Gastroesophageal sphincter (tissue), 4 donors: ENCODE measurements at regions not wholly inside any gene's neighbourhood (a gene's known extent, or its start where the extent isn't known, plus 50 kb on each side); places are given as distances from the start of the nearest gene placed in this dataset.

Experiments used
- ATAC-seq: fragments of 150-250 bp; one replicate; pipeline ENCODE4 v1.9.1; 2016; ENCODE audit warnings: mild to moderate bottlenecking, moderate library complexity
- H3K27ac ChIP-seq, 4 donors: fragments of 200-600 bp; sonication (generic) in 3 of 4; 1 replicate in 3 of 4; 2 replicates in 1 of 4; pipeline ENCODE4 v1.5.1; 2016 to 2019
- H3K27me3 ChIP-seq: fragments of 200-600 bp; sonication (generic); one replicate; pipeline ENCODE4 v1.5.1; 2019
- H3K36me3 ChIP-seq, 2 donors: fragments of 200-600 bp; sonication (generic); one replicate each; pipeline ENCODE4 v1.5.1; 2019; ENCODE audit warnings: control low read depth in 1 of 2
- H3K4me1 ChIP-seq, 3 donors: fragments of 200-600 bp; sonication (generic); 1 replicate in 2 of 3; 2 replicates in 1 of 3; pipeline ENCODE4 v1.5.1; 2016 to 2019; ENCODE audit warnings: control low read depth in 2 of 3
- H3K4me3 ChIP-seq, 2 donors: fragments of 200-600 bp; sonication (generic); one replicate each; pipeline ENCODE4 v1.5.1; 2019; ENCODE audit warnings: mild to moderate bottlenecking in 1 of 2, moderate library complexity in 1 of 2
- H3K9me3 ChIP-seq, 3 donors: fragments of 200-600 bp; sonication (generic); one replicate each; pipeline ENCODE4 v1.5.1; 2017 to 2019; ENCODE audit warnings: control low read depth in 2 of 3
- CTCF ChIP-seq, 4 experiments: fragments of 200-600 bp in 2 of 4; fragments of 450-650 bp in 2 of 4; sonication (generic) in 1 of 4; IDR thresholded peaks; one replicate each; pipeline ENCODE4 v1.5.1; 2017 to 2019; ENCODE audit warnings: antibody characterized with exemption in 4 of 4, mild to moderate bottlenecking in 2 of 4, moderate library complexity in 2 of 4
- EP300 ChIP-seq: sonication (generic); formaldehyde crosslinking; IDR thresholded peaks from one replicate; pipeline ENCODE4 v1.6.1; 2017; ENCODE audit warnings: antibody characterized with exemption, mild to moderate bottlenecking
- POLR2A ChIP-seq, 2 donors: fragments of 450-650 bp; IDR thresholded peaks; one replicate each; pipeline ENCODE4 v1.6.1; 2017; ENCODE audit warnings: antibody characterized with exemption in 2 of 2, mild to moderate bottlenecking in 2 of 2, moderate library complexity in 1 of 2
- POLR2AphosphoS5 ChIP-seq: sonication (generic); formaldehyde crosslinking; IDR thresholded peaks from one replicate; pipeline ENCODE4 v1.6.1; 2017; ENCODE audit warnings: antibody characterized with exemption
- WGBS, 2 donors: methylation state at CpG; one replicate each; pipeline ENCODE4 v1.1.5; 2018; ENCODE audit warnings: low coverage in 1 of 2; 5-methylcytosine and 5-hydroxymethylcytosine counted together

- no peaks in the 10 kb centered on the region for H3K9me3 ChIP-seq
- H3K36me3 ChIP-seq = no peaks in the 10 kb centered on the region
- no peak for ATAC-seq
- no peaks in the 10 kb centered on the region for H3K4me1 ChIP-seq
- no peak overlapping the region for H3K27ac ChIP-seq
- no peaks in the 10 kb centered on the region for H3K27me3 ChIP-seq
- TF ChIP-seq POLR2A (IDR thresholded peaks at IDR 0.05) (no peak), CTCF (IDR thresholded peaks at IDR 0.05) (no peak), EP300 (no peak), POLR2AphosphoS5 (no peak)
- 65 to 72% methylated on average over 3 to 4 of the region's 4 CpGs for WGBS, 2 donors
- no peak overlapping the region for H3K4me3 ChIP-seq
Measured at GRCh38 chr1:80403471-80403893, 1397.0 kb upstream of the ADGRL4 start.

- Histone ChIP-seq H3K27me3 (no peaks in the 10 kb centered on the region), H3K36me3 (no peaks in the 10 kb centered on the region), H3K9me3 (no peaks in the 10 kb centered on the region), H3K4me1 (no peaks in the 10 kb centered on the region), H3K27ac (no peak overlapping the region), H3K4me3 (no peak overlapping the region)
- 85 to 100% methylated on average over 3 of the region's 3 CpGs for WGBS, 2 donors
- no peak for TF ChIP-seq CTCF (IDR thresholded peaks at IDR 0.05)
- no peak for TF ChIP-seq EP300
- TF ChIP-seq POLR2AphosphoS5 = no peak
- no peak for TF ChIP-seq POLR2A (IDR thresholded peaks at IDR 0.05)
- no peak for ATAC-seq
Measured at GRCh38 chr1:80402625-80403024, 1396.1 kb upstream of the ADGRL4 start.

GRCh38 chr1:80401757-80402156 is 1395.2 kb upstream of the ADGRL4 start:
- H3K27me3 ChIP-seq = no peaks in the 10 kb centered on the region
- H3K9me3 ChIP-seq = no peaks in the 10 kb centered on the region
- no peak overlapping the region for H3K27ac ChIP-seq
- 44 to 88% methylated on average over 1 of the region's 1 CpG for WGBS, 2 donors
- no peak for TF ChIP-seq POLR2A (IDR thresholded peaks at IDR 0.05)
- TF ChIP-seq CTCF (IDR thresholded peaks at IDR 0.05) = no peak
- no peak for TF ChIP-seq POLR2AphosphoS5
- TF ChIP-seq EP300 = no peak
- ATAC-seq = no peak
- no peaks in the 10 kb centered on the region for H3K36me3 ChIP-seq
- H3K4me3 ChIP-seq = no peak overlapping the region
- H3K4me1 ChIP-seq = no peaks in the 10 kb centered on the region

- Histone ChIP-seq H3K27ac (no peak overlapping the region), H3K27me3 (no peaks in the 10 kb centered on the region), H3K9me3 (peaks cover 0 to 7% (median 0%) of the 10 kb centered on the region in 3 donors), H3K36me3 (no peaks in the 10 kb centered on the region), H3K4me1 (no peaks in the 10 kb centered on the region), H3K4me3 (no peak overlapping the region)
- no peak for ATAC-seq
- TF ChIP-seq POLR2A (IDR thresholded peaks at IDR 0.05) (no peak), CTCF (IDR thresholded peaks at IDR 0.05) (no peak), POLR2AphosphoS5 (no peak), EP300 (no peak)
- WGBS, 2 donors = 54 to 87% methylated on average over 3 of the region's 3 CpGs
Measured at GRCh38 chr1:80392529-80392928, 1386.0 kb upstream of the ADGRL4 start.

GRCh38 chr1:80385650-80386049 is 1379.1 kb upstream of the ADGRL4 start:
- peaks cover 0 to 7% (median 0%) of the 10 kb centered on the region in 3 donors for H3K9me3 ChIP-seq
- no peak for TF ChIP-seq POLR2A (IDR thresholded peaks at IDR 0.05)
- no peak for TF ChIP-seq POLR2AphosphoS5
- TF ChIP-seq CTCF (IDR thresholded peaks at IDR 0.05) = no peak
- no peak for TF ChIP-seq EP300
- H3K4me1 ChIP-seq = no peaks in the 10 kb centered on the region
- no peak overlapping the region for H3K27ac ChIP-seq
- H3K4me3 ChIP-seq = no peak overlapping the region
- no peaks in the 10 kb centered on the region for H3K36me3 ChIP-seq
- no peak for ATAC-seq
- H3K27me3 ChIP-seq = no peaks in the 10 kb centered on the region
